HG03280 (cell line): ENCODE measurements at regions not wholly inside any gene's neighbourhood (a gene's known extent, or its start where the extent isn't known, plus 50 kb on each side); places are given as distances from the start of the nearest gene placed in this dataset.
"Not testable (repeated sequence)": the region's sequence is repeated elsewhere in the genome, so short reads cannot be mapped to it uniquely, and the experiment has no call there.

Source experiments
- ATAC-seq: cut with Tn5 transposase; IDR thresholded peaks from one replicate; pipeline ENCODE4 v1.9.1; 2021; ENCODE audit warnings: mild to moderate bottlenecking, moderate library complexity; ENCODE audit not compliant: unreplicated experiment

- ATAC-seq = no peak
Observed at GRCh38 chr6:5840734-5841390, 165.9 kb downstream of the NRN1 start.

- ATAC-seq = no peak
Observed at GRCh38 chr6:5838656-5839396, 167.9 kb downstream of the NRN1 start.

GRCh38 chr6:5837323-5837722 is 169.4 kb downstream of the NRN1 start:
- ATAC-seq = no peak

GRCh38 chr6:5836597-5836996 is 170.1 kb downstream of the NRN1 start:
- ATAC-seq = not testable (repeated sequence)

GRCh38 chr6:5833120-5833519 is 173.6 kb downstream of the NRN1 start:
- no peak for ATAC-seq

- ATAC-seq = no peak
Observed at GRCh38 chr6:5832668-5833067, 174.1 kb downstream of the NRN1 start.

- not testable (repeated sequence) for ATAC-seq
Observed at GRCh38 chr6:5831219-5831862, 175.4 kb downstream of the NRN1 start.

- no peak for ATAC-seq
Observed at GRCh38 chr6:5828296-5828695, 178.4 kb downstream of the NRN1 start.

GRCh38 chr6:5827056-5827904 is 179.4 kb downstream of the NRN1 start:
- ATAC-seq = no peak

- not testable (repeated sequence) for ATAC-seq
Observed at GRCh38 chr6:5824382-5824983, 182.2 kb downstream of the NRN1 start.
